ENCODE measurements at regions not wholly inside any gene's neighbourhood (a gene's known extent, or its start where the extent isn't known, plus 50 kb on each side); places are given as distances from the start of the nearest gene placed in this dataset.

GRCh38 chr11:23688835-23689234 is 808.0 kb upstream of the LUZP2 start:
- Histone ChIP-seq H3K4me3 (no peak overlapping the region), H3K9me3 (no peaks in the 10 kb centered on the region), H3K27me3 (ENCODE audit: low read depth) (no peaks in the 10 kb centered on the region), H3K36me3 (no peaks in the 10 kb centered on the region), H3K4me1 (no peaks in the 10 kb centered on the region), H3K27ac (no peak overlapping the region)
- no peak for DNase-seq
- ATAC-seq, result no peak
- TF ChIP-seq CTCF (IDR thresholded peaks at IDR 0.05), result no peak
- intact Hi-C loops (cut with DNase I), result no loop called here

- intact Hi-C loops (cut with DNase I), result no loop called here
- Histone ChIP-seq H3K27ac (no peak overlapping the region), H3K27me3 (ENCODE audit: low read depth) (no peaks in the 10 kb centered on the region), H3K4me3 (no peak overlapping the region), H3K9me3 (no peaks in the 10 kb centered on the region), H3K36me3 (no peaks in the 10 kb centered on the region), H3K4me1 (no peaks in the 10 kb centered on the region)
- ATAC-seq (no peak), DNase-seq (no peak)
- TF ChIP-seq CTCF (IDR thresholded peaks at IDR 0.05), result no peak
Measured at GRCh38 chr11:23696688-23697415, 800.0 kb upstream of the LUZP2 start.

GRCh38 chr11:23704183-23704582 is 792.7 kb upstream of the LUZP2 start:
- Histone ChIP-seq H3K4me1 (no peaks in the 10 kb centered on the region), H3K27ac (no peak overlapping the region), H3K27me3 (ENCODE audit: low read depth) (no peaks in the 10 kb centered on the region), H3K4me3 (no peak overlapping the region), H3K9me3 (no peaks in the 10 kb centered on the region), H3K36me3 (no peaks in the 10 kb centered on the region)
- ATAC-seq (no peak), DNase-seq (no peak)
- intact Hi-C loops (cut with DNase I), result no loop called here
- no peak for TF ChIP-seq CTCF (IDR thresholded peaks at IDR 0.05)

GRCh38 chr11:23711981-23712380 is 784.9 kb upstream of the LUZP2 start:
- intact Hi-C loops (cut with DNase I), result no loop called here

DNA sequence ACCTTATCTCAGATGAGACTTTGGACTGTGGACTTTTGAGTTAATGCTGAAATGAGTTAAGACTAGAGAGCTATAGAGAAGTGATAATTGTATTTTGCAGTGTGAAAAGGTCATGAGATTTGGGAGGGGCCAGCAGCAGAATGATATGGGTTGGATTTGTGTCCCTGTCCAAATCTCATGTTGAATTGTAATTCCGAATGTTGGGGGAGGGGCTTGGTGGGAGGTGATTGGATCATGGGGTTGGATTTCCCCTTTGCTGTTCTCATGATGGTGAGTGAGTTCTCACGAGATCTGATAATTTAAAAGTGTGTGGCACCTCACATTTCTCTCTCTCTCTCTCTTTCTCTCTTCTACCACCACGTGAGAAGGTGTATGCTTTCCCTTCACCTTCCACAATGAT is 777.8 kb upstream of the LUZP2 start:
- TF ChIP-seq CTCF (IDR thresholded peaks at IDR 0.05), result no peak
- no peaks in the 10 kb centered on the region for H3K9me3 ChIP-seq
- H3K27me3 ChIP-seq (ENCODE audit: low read depth), result no peaks in the 10 kb centered on the region
- H3K27ac ChIP-seq, result no peak overlapping the region
- intact Hi-C loops (cut with DNase I), result no loop called here
- DNase-seq (no peak), ATAC-seq (no peak)
- no peaks in the 10 kb centered on the region for H3K36me3 ChIP-seq
- H3K4me3 ChIP-seq, result no peak overlapping the region
- no peaks in the 10 kb centered on the region for H3K4me1 ChIP-seq

More at GRCh38 chr11:23711981-23712380, 784.9 kb upstream of the LUZP2 start:
- no peaks in the 10 kb centered on the region for H3K4me1 ChIP-seq
- H3K27ac ChIP-seq, result no peak overlapping the region
- ATAC-seq (no peak), DNase-seq (no peak)
- H3K27me3 ChIP-seq (ENCODE audit: low read depth), result no peaks in the 10 kb centered on the region
- no peak for TF ChIP-seq CTCF (IDR thresholded peaks at IDR 0.05)
- no peaks in the 10 kb centered on the region for H3K9me3 ChIP-seq
- no peak overlapping the region for H3K4me3 ChIP-seq
- H3K36me3 ChIP-seq, result no peaks in the 10 kb centered on the region

Data from lower lobe of right lung (tissue), 2 donors.